ENCODE measurements at regions not wholly inside any gene's neighbourhood (a gene's known extent, or its start where the extent isn't known, plus 50 kb on each side); places are given as distances from the start of the nearest gene placed in this dataset.

GRCh38 chr4:111813555-111814140 lies 331.6 kb upstream of the FAM241A start:
- Histone ChIP-seq H3K79me2 (ENCODE audit: insufficient read depth, low read depth) (no peaks in the 10 kb centered on the region), H3K9ac (no peak overlapping the region), H3K27ac (no peak overlapping the region), H4K20me1 (ENCODE audit: insufficient read depth) (no peaks in the 10 kb centered on the region), H3K4me3 (IDR thresholded peaks at IDR 0.05; ENCODE audit: insufficient read depth, low read depth, low read length) (no peak overlapping the region), H3K36me3 (ENCODE audit: insufficient read depth) (no peaks in the 10 kb centered on the region), H3K27me3 (ENCODE audit: insufficient read depth, low read depth) (no peaks in the 10 kb centered on the region), H3K4me2 (no peak overlapping the region), H2AFZ (ENCODE audit: low read depth) (no peak overlapping the region), H3K4me1 (ENCODE audit: low read depth, poor library complexity, severe bottlenecking) (no peaks in the 10 kb centered on the region)
- TF ChIP-seq CTCF (conservative IDR thresholded peaks at IDR 0.05; ENCODE audit: low read depth, low read length) = no peak

- no peaks in the 10 kb centered on the region for H3K36me3 ChIP-seq (ENCODE audit: insufficient read depth)
- H3K4me3 ChIP-seq (IDR thresholded peaks at IDR 0.05; ENCODE audit: insufficient read depth, low read depth, low read length) = no peak overlapping the region
Measured at GRCh38 chr4:111814961-111815360, 330.3 kb upstream of the FAM241A start.

GRCh38 chr4:111821342-111821741 lies 323.9 kb upstream of the FAM241A start:
- TF ChIP-seq CTCF (conservative IDR thresholded peaks at IDR 0.05; ENCODE audit: low read depth, low read length) = no peak
- H3K27ac ChIP-seq = no peak overlapping the region
- no peaks in the 10 kb centered on the region for H3K79me2 ChIP-seq (ENCODE audit: insufficient read depth, low read depth)
- H3K36me3 ChIP-seq (ENCODE audit: insufficient read depth) = no peaks in the 10 kb centered on the region
- H3K4me2 ChIP-seq = no peak overlapping the region
- no peaks in the 10 kb centered on the region for H3K4me1 ChIP-seq (ENCODE audit: low read depth, poor library complexity, severe bottlenecking)
- H2AFZ ChIP-seq (ENCODE audit: low read depth) = no peak overlapping the region
- no peak overlapping the region for H3K9ac ChIP-seq
- no peak overlapping the region for H3K4me3 ChIP-seq (IDR thresholded peaks at IDR 0.05; ENCODE audit: insufficient read depth, low read depth, low read length)
- H4K20me1 ChIP-seq (ENCODE audit: insufficient read depth) = no peaks in the 10 kb centered on the region
- no peaks in the 10 kb centered on the region for H3K27me3 ChIP-seq (ENCODE audit: insufficient read depth, low read depth)

More at GRCh38 chr4:111814961-111815360, 330.3 kb upstream of the FAM241A start:
- no peak overlapping the region for H2AFZ ChIP-seq (ENCODE audit: low read depth)
- no peaks in the 10 kb centered on the region for H4K20me1 ChIP-seq (ENCODE audit: insufficient read depth)
- no peak overlapping the region for H3K9ac ChIP-seq
- no peaks in the 10 kb centered on the region for H3K79me2 ChIP-seq (ENCODE audit: insufficient read depth, low read depth)
- TF ChIP-seq CTCF (conservative IDR thresholded peaks at IDR 0.05; ENCODE audit: low read depth, low read length) = no peak
- H3K27me3 ChIP-seq (ENCODE audit: insufficient read depth, low read depth) = no peaks in the 10 kb centered on the region
- no peak overlapping the region for H3K27ac ChIP-seq
- H3K4me2 ChIP-seq = no peak overlapping the region
- H3K4me1 ChIP-seq (ENCODE audit: low read depth, poor library complexity, severe bottlenecking) = no peaks in the 10 kb centered on the region

- Histone ChIP-seq H2AFZ (ENCODE audit: low read depth) (no peak overlapping the region), H3K4me2 (no peak overlapping the region)
- TF ChIP-seq CTCF (conservative IDR thresholded peaks at IDR 0.05; ENCODE audit: low read depth, low read length) = no peak
Measured at GRCh38 chr4:111836601-111837000, 308.7 kb upstream of the FAM241A start.

More at GRCh38 chr4:111836601-111837000, 308.7 kb upstream of the FAM241A start:
- H3K27ac ChIP-seq = no peak overlapping the region
- H3K36me3 ChIP-seq (ENCODE audit: insufficient read depth) = no peaks in the 10 kb centered on the region
- H3K4me3 ChIP-seq (IDR thresholded peaks at IDR 0.05; ENCODE audit: insufficient read depth, low read depth, low read length) = no peak overlapping the region
- no peaks in the 10 kb centered on the region for H3K79me2 ChIP-seq (ENCODE audit: insufficient read depth, low read depth)
- no peaks in the 10 kb centered on the region for H3K27me3 ChIP-seq (ENCODE audit: insufficient read depth, low read depth)
- no peaks in the 10 kb centered on the region for H3K4me1 ChIP-seq (ENCODE audit: low read depth, poor library complexity, severe bottlenecking)
- H3K9ac ChIP-seq = no peak overlapping the region
- H4K20me1 ChIP-seq (ENCODE audit: insufficient read depth) = no peaks in the 10 kb centered on the region
